Gastroesophageal sphincter (tissue), 4 donors: ENCODE measurements at regions not wholly inside any gene's neighbourhood (a gene's known extent, or its start where the extent isn't known, plus 50 kb on each side); places are given as distances from the start of the nearest gene placed in this dataset.
"Not testable (repeated sequence)": the region's sequence is repeated elsewhere in the genome, so short reads cannot be mapped to it uniquely, and the experiment has no call there.

ENCODE experiments used
- ATAC-seq: fragments of 150-250 bp; one replicate; pipeline ENCODE4 v1.9.1; 2016; ENCODE audit warnings: mild to moderate bottlenecking, moderate library complexity
- H3K27ac ChIP-seq, 4 donors: fragments of 200-600 bp; sonication (generic) in 3 of 4; 1 replicate in 3 of 4; 2 replicates in 1 of 4; pipeline ENCODE4 v1.5.1; 2016 to 2019
- H3K27me3 ChIP-seq: fragments of 200-600 bp; sonication (generic); one replicate; pipeline ENCODE4 v1.5.1; 2019
- H3K36me3 ChIP-seq, 2 donors: fragments of 200-600 bp; sonication (generic); one replicate each; pipeline ENCODE4 v1.5.1; 2019; ENCODE audit warnings: control low read depth in 1 of 2
- H3K4me1 ChIP-seq, 3 donors: fragments of 200-600 bp; sonication (generic); 1 replicate in 2 of 3; 2 replicates in 1 of 3; pipeline ENCODE4 v1.5.1; 2016 to 2019; ENCODE audit warnings: control low read depth in 2 of 3
- H3K4me3 ChIP-seq, 2 donors: fragments of 200-600 bp; sonication (generic); one replicate each; pipeline ENCODE4 v1.5.1; 2019; ENCODE audit warnings: mild to moderate bottlenecking in 1 of 2, moderate library complexity in 1 of 2
- H3K9me3 ChIP-seq, 3 donors: fragments of 200-600 bp; sonication (generic); one replicate each; pipeline ENCODE4 v1.5.1; 2017 to 2019; ENCODE audit warnings: control low read depth in 2 of 3
- CTCF ChIP-seq, 4 experiments: fragments of 200-600 bp in 2 of 4; fragments of 450-650 bp in 2 of 4; sonication (generic) in 1 of 4; IDR thresholded peaks; one replicate each; pipeline ENCODE4 v1.5.1; 2017 to 2019; ENCODE audit warnings: antibody characterized with exemption in 4 of 4, mild to moderate bottlenecking in 2 of 4, moderate library complexity in 2 of 4
- EP300 ChIP-seq: sonication (generic); formaldehyde crosslinking; IDR thresholded peaks from one replicate; pipeline ENCODE4 v1.6.1; 2017; ENCODE audit warnings: antibody characterized with exemption, mild to moderate bottlenecking
- POLR2A ChIP-seq, 2 donors: fragments of 450-650 bp; IDR thresholded peaks; one replicate each; pipeline ENCODE4 v1.6.1; 2017; ENCODE audit warnings: antibody characterized with exemption in 2 of 2, mild to moderate bottlenecking in 2 of 2, moderate library complexity in 1 of 2
- POLR2AphosphoS5 ChIP-seq: sonication (generic); formaldehyde crosslinking; IDR thresholded peaks from one replicate; pipeline ENCODE4 v1.6.1; 2017; ENCODE audit warnings: antibody characterized with exemption
- WGBS, 2 donors: methylation state at CpG; one replicate each; pipeline ENCODE4 v1.1.5; 2018; ENCODE audit warnings: low coverage in 1 of 2; 5-methylcytosine and 5-hydroxymethylcytosine counted together

GRCh38 chr5:62231576-62231975, 74.4 kb upstream of the KIF2A start:
- WGBS, 2 donors, result 90 to 100% methylated on average over 3 to 8 of the region's 9 CpGs
- no peaks in the 10 kb centered on the region for H3K9me3 ChIP-seq
- no peaks in the 10 kb centered on the region for H3K36me3 ChIP-seq
- H3K27me3 ChIP-seq, result no peaks in the 10 kb centered on the region
- no peak for ATAC-seq
- TF ChIP-seq POLR2A (IDR thresholded peaks at IDR 0.05), result no peak
- TF ChIP-seq POLR2AphosphoS5, result no peak
- no peak for TF ChIP-seq EP300
- no peak for TF ChIP-seq CTCF (IDR thresholded peaks at IDR 0.05)
- peaks cover 0 to 7% (median 0%) of the 10 kb centered on the region in 3 donors for H3K4me1 ChIP-seq
- H3K27ac ChIP-seq, result no peak overlapping the region
- H3K4me3 ChIP-seq, result no peak overlapping the region

- H3K4me3 ChIP-seq, H3K36me3 ChIP-seq, H3K27me3 ChIP-seq, ATAC-seq, H3K27ac ChIP-seq, H3K9me3 ChIP-seq: not testable (repeated sequence)
- peaks cover 0 to 11% (median 0%) of the 10 kb centered on the region in 3 donors for H3K4me1 ChIP-seq
- WGBS, 2 donors, result 57 to 83% methylated on average over 1 of the region's 1 CpG
These were observed 73.8 kb upstream of the KIF2A start for GRCh38 chr5:62232218-62232617.

- H3K27ac ChIP-seq, H3K9me3 ChIP-seq, H3K27me3 ChIP-seq, ATAC-seq, H3K36me3 ChIP-seq, H3K4me3 ChIP-seq: not testable (repeated sequence)
- peaks cover 0 to 18% (median 0%) of the 10 kb centered on the region in 3 donors for H3K4me1 ChIP-seq
- WGBS, 2 donors, result 39 to 84% methylated on average over 3 to 5 of the region's 6 CpGs
These were observed 72.6 kb upstream of the KIF2A start for GRCh38 chr5:62233083-62234046.

- H3K9me3 ChIP-seq, H3K36me3 ChIP-seq, H3K27me3 ChIP-seq: not testable (repeated sequence)
- WGBS, 2 donors, result 63 to 83% methylated on average over 1 to 3 of the region's 7 CpGs
- Histone ChIP-seq H3K4me1 (peaks cover 0 to 21% (median 0%) of the 10 kb centered on the region in 3 donors), H3K27ac (peak overlapping the region in 1 of 4 donors; percentile 62), H3K4me3 (peak overlapping the region in 1 of 2 donors; percentile 16)
- ATAC-seq, result peak; percentile 31
These were observed 69.4 kb upstream of the KIF2A start for GRCh38 chr5:62236593-62236992.

GRCh38 chr5:62237944-62238343, 68.1 kb upstream of the KIF2A start:
- H3K4me3 ChIP-seq, H3K27me3 ChIP-seq, ATAC-seq, H3K9me3 ChIP-seq, H3K36me3 ChIP-seq, H3K27ac ChIP-seq: not testable (repeated sequence)
- WGBS, 2 donors, result 89 to 93% methylated on average over 2 of the region's 2 CpGs
- H3K4me1 ChIP-seq, result peaks cover 0 to 21% (median 0%) of the 10 kb centered on the region in 3 donors

- not testable (repeated sequence) for H3K27ac ChIP-seq, H3K36me3 ChIP-seq, H3K4me3 ChIP-seq, H3K9me3 ChIP-seq, ATAC-seq, H3K27me3 ChIP-seq
- peaks cover 0 to 21% (median 0%) of the 10 kb centered on the region in 3 donors for H3K4me1 ChIP-seq
- WGBS, 2 donors, result 81 to 85% methylated on average over 2 to 3 of the region's 3 CpGs
These were observed 67.4 kb upstream of the KIF2A start for GRCh38 chr5:62238584-62238983.

- peaks cover 0 to 21% (median 0%) of the 10 kb centered on the region in 3 donors for H3K4me1 ChIP-seq
- H3K27me3 ChIP-seq, H3K36me3 ChIP-seq, H3K27ac ChIP-seq, ATAC-seq, H3K4me3 ChIP-seq, H3K9me3 ChIP-seq: not testable (repeated sequence)
- WGBS, 2 donors, result 82 to 93% methylated on average over 3 of the region's 3 CpGs
These were observed 65.5 kb upstream of the KIF2A start for GRCh38 chr5:62240494-62240893.

- H3K27me3 ChIP-seq, H3K36me3 ChIP-seq, H3K27ac ChIP-seq, ATAC-seq, H3K9me3 ChIP-seq, H3K4me3 ChIP-seq: not testable (repeated sequence)
- H3K4me1 ChIP-seq, result peaks cover 0 to 12% (median 0%) of the 10 kb centered on the region in 3 donors
- 85 to 100% methylated on average over 2 to 5 of the region's 5 CpGs for WGBS, 2 donors
These were observed 64.0 kb upstream of the KIF2A start for GRCh38 chr5:62242000-62242399.

GRCh38 chr5:62243046-62243445, 63.0 kb upstream of the KIF2A start:
- not testable (repeated sequence) for H3K9me3 ChIP-seq, H3K27me3 ChIP-seq, H3K27ac ChIP-seq, H3K36me3 ChIP-seq, ATAC-seq, H3K4me1 ChIP-seq, H3K4me3 ChIP-seq
- WGBS, 2 donors, result 93 to 95% methylated on average over 2 of the region's 2 CpGs

GRCh38 chr5:62248192-62248591, 57.8 kb upstream of the KIF2A start:
- WGBS, 2 donors, result 100% methylated on average over 2 to 6 of the region's 6 CpGs
- not testable (repeated sequence) for H3K4me3 ChIP-seq, H3K9me3 ChIP-seq, ATAC-seq, H3K27ac ChIP-seq, H3K36me3 ChIP-seq, H3K4me1 ChIP-seq, H3K27me3 ChIP-seq

- not testable (repeated sequence) for H3K9me3 ChIP-seq, H3K4me1 ChIP-seq, H3K27ac ChIP-seq, H3K4me3 ChIP-seq, ATAC-seq, H3K36me3 ChIP-seq, H3K27me3 ChIP-seq
- 63 to 65% methylated on average over 3 of the region's 3 CpGs for WGBS, 2 donors
These were observed 55.9 kb upstream of the KIF2A start for GRCh38 chr5:62250085-62250484.

GRCh38 chr5:62250919-62251318, 55.1 kb upstream of the KIF2A start:
- WGBS, 2 donors, result 90 to 95% methylated on average over 4 of the region's 4 CpGs
- not testable (repeated sequence) for H3K27ac ChIP-seq, H3K4me3 ChIP-seq, H3K36me3 ChIP-seq, H3K4me1 ChIP-seq, H3K9me3 ChIP-seq, ATAC-seq, H3K27me3 ChIP-seq
